Suprapubic skin (tissue), 4 donors: ENCODE measurements at regions not wholly inside any gene's neighbourhood (a gene's known extent, or its start where the extent isn't known, plus 50 kb on each side); places are given as distances from the start of the nearest gene placed in this dataset.

Source experiments
- DNase-seq, 2 donors: peaks; one replicate each; pipeline ENCODE4 v3.0.0-alpha.2; 2019; ENCODE audit warnings: low spot score in 2 of 2
- H3K27ac ChIP-seq: fragments of 200-600 bp; sonication (generic); one replicate; pipeline ENCODE4 v1.5.1; 2019
- H3K27me3 ChIP-seq: fragments of 200-600 bp; sonication (generic); one replicate; pipeline ENCODE4 v1.5.1; 2019
- H3K36me3 ChIP-seq: fragments of 200-600 bp; sonication (generic); one replicate; pipeline ENCODE4 v1.5.1; 2019
- H3K4me1 ChIP-seq: fragments of 200-600 bp; sonication (generic); one replicate; pipeline ENCODE4 v1.5.1; 2019
- H3K4me3 ChIP-seq: fragments of 200-600 bp; sonication (generic); one replicate; pipeline ENCODE4 v1.5.1; 2019; ENCODE audit warnings: mild to moderate bottlenecking
- H3K9me3 ChIP-seq: fragments of 200-600 bp; sonication (generic); one replicate; pipeline ENCODE4 v1.5.1; 2019
- EP300 ChIP-seq: sonication (generic); formaldehyde crosslinking; IDR thresholded peaks from one replicate; pipeline ENCODE4 v1.6.1; 2017; ENCODE audit warnings: antibody characterized with exemption
- POLR2A ChIP-seq, 2 donors: fragments of 450-650 bp; IDR thresholded peaks; one replicate each; pipeline ENCODE4 v1.6.1; 2017; ENCODE audit warnings: antibody characterized with exemption in 2 of 2, mild to moderate bottlenecking in 2 of 2, moderate library complexity in 2 of 2
- POLR2AphosphoS5 ChIP-seq, 3 donors: sonication (generic); formaldehyde crosslinking; IDR thresholded peaks; one replicate each; pipeline ENCODE4 v1.6.1; 2017; ENCODE audit warnings: antibody characterized with exemption in 3 of 3
- whole genome bisulfite sequencing: methylation state at CpG from one replicate; pipeline ENCODE4 v1.1.5; 2018; 5-methylcytosine and 5-hydroxymethylcytosine counted together
- TF ChIP-seq, protein P1 (sequence below), 2 donors: fragments of 200-600 bp in 1 of 2; fragments of 450-650 bp in 1 of 2; sonication (generic) in 1 of 2; IDR thresholded peaks; one replicate each; pipeline ENCODE4 v1.5.1; 2016 to 2019; ENCODE audit warnings: antibody characterized with exemption in 2 of 2, mild to moderate bottlenecking in 1 of 2, moderate library complexity in 1 of 2

GRCh38 chr4:37071576-37071975, 173.0 kb upstream of the NWD2 start:
- 73% methylated on average over 3 of the region's 3 CpGs for WGBS
- Histone ChIP-seq H3K9me3 (no peaks in the 10 kb centered on the region), H3K4me3 (no peak overlapping the region), H3K36me3 (no peaks in the 10 kb centered on the region), H3K27ac (no peak overlapping the region), H3K4me1 (no peaks in the 10 kb centered on the region), H3K27me3 (no peaks in the 10 kb centered on the region)
- TF ChIP-seq POLR2AphosphoS5 (IDR thresholded peaks at IDR 0.05) = no peak
- TF ChIP-seq POLR2A (IDR thresholded peaks at IDR 0.05) = no peak
- TF ChIP-seq, protein P1, sequence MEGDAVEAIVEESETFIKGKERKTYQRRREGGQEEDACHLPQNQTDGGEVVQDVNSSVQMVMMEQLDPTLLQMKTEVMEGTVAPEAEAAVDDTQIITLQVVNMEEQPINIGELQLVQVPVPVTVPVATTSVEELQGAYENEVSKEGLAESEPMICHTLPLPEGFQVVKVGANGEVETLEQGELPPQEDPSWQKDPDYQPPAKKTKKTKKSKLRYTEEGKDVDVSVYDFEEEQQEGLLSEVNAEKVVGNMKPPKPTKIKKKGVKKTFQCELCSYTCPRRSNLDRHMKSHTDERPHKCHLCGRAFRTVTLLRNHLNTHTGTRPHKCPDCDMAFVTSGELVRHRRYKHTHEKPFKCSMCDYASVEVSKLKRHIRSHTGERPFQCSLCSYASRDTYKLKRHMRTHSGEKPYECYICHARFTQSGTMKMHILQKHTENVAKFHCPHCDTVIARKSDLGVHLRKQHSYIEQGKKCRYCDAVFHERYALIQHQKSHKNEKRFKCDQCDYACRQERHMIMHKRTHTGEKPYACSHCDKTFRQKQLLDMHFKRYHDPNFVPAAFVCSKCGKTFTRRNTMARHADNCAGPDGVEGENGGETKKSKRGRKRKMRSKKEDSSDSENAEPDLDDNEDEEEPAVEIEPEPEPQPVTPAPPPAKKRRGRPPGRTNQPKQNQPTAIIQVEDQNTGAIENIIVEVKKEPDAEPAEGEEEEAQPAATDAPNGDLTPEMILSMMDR (IDR thresholded peaks at IDR 0.05) = no peak
- DNase-seq = no peak

DNA sequence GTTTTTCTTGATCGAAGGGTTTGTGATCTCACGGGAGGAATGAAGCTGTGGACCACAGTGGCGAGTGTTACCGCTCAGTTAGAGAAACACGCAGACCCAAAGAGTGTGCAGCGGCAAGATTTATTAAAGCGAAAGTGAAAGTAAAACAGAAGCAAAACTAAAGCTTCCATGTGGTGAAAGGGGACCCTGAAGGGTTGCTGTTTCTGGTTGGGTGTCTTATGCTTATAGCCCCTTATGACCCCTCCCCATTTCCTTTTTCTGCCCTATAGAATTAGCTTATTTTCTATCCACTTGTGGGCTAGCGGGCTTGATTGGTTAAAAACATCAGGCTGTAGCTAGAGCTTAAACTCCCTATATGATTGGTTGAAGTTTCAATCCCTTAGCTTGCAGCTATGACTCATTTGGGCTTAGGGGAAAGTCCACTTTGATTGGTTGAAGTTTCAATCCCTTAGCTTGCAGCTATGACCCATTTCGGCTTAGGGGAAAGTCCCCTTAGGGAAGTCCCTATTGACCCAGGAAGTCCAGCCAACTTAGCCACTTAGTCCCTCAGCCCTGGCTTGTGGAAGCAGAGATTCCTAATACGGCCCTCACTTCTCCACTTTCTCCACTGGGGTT, 171.2 kb upstream of the NWD2 start:
- no peak overlapping the region for H3K4me3 ChIP-seq
- no peaks in the 10 kb centered on the region for H3K4me1 ChIP-seq
- no peak for DNase-seq
- H3K9me3 ChIP-seq = no peaks in the 10 kb centered on the region
- 94% methylated on average over 10 of the region's 10 CpGs for WGBS
- H3K27ac ChIP-seq = no peak overlapping the region
- no peaks in the 10 kb centered on the region for H3K27me3 ChIP-seq
- TF ChIP-seq POLR2AphosphoS5 (IDR thresholded peaks at IDR 0.05) (no peak), POLR2A (IDR thresholded peaks at IDR 0.05) (no peak), EP300 (no peak)
- no peaks in the 10 kb centered on the region for H3K36me3 ChIP-seq

GRCh38 chr4:37082912-37083311, 161.6 kb upstream of the NWD2 start:
- Histone ChIP-seq H3K27me3 (no peaks in the 10 kb centered on the region), H3K27ac (no peak overlapping the region), H3K9me3 (no peaks in the 10 kb centered on the region), H3K4me3 (no peak overlapping the region), H3K36me3 (no peaks in the 10 kb centered on the region), H3K4me1 (no peaks in the 10 kb centered on the region)
- 87% methylated on average over 2 of the region's 2 CpGs for WGBS
- TF ChIP-seq EP300 (no peak), POLR2AphosphoS5 (IDR thresholded peaks at IDR 0.05) (no peak), POLR2A (IDR thresholded peaks at IDR 0.05) (no peak)
- TF ChIP-seq, protein P1 (IDR thresholded peaks at IDR 0.05) = no peak
- no peak for DNase-seq

DNA sequence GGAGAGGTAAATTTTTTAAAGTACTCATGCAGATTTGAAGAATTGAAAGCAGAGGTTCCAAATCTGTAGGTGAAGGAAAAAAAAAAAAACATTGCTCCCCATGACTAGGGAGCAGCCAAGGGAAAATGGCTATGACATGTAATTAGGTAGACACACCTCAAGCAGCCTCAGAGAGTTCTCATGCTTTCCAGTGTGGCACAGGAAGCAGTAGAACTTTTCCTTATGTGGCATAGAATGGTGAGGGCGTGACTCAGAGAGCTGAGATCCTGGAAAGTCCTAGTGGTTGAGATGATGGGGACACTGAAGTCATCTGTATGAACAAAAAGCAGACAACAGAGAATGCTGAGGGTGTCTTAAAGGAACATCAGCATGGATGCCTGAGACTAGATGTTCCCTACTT, 148.6 kb upstream of the NWD2 start:
- TF ChIP-seq POLR2A (IDR thresholded peaks at IDR 0.05) = no peak
- TF ChIP-seq POLR2AphosphoS5 (IDR thresholded peaks at IDR 0.05) = no peak
- TF ChIP-seq, protein P1 (IDR thresholded peaks at IDR 0.05) = no peak
- TF ChIP-seq EP300 = no peak
- H3K4me1 ChIP-seq = no peaks in the 10 kb centered on the region
- H3K27me3 ChIP-seq = no peaks in the 10 kb centered on the region
- no peaks in the 10 kb centered on the region for H3K9me3 ChIP-seq
- no peak overlapping the region for H3K4me3 ChIP-seq
- no peaks in the 10 kb centered on the region for H3K36me3 ChIP-seq
- no peak for DNase-seq
- 72% methylated on average over 1 of the region's 1 CpG for WGBS
- H3K27ac ChIP-seq = no peak overlapping the region

- Histone ChIP-seq H3K36me3 (no peaks in the 10 kb centered on the region), H3K27ac (no peak overlapping the region), H3K27me3 (no peaks in the 10 kb centered on the region), H3K4me3 (no peak overlapping the region), H3K4me1 (no peaks in the 10 kb centered on the region), H3K9me3 (no peaks in the 10 kb centered on the region)
- TF ChIP-seq, protein P1 (IDR thresholded peaks at IDR 0.05) = no peak
- TF ChIP-seq POLR2A (IDR thresholded peaks at IDR 0.05) (no peak), POLR2AphosphoS5 (IDR thresholded peaks at IDR 0.05) (no peak), EP300 (no peak)
- DNase-seq = no peak
- WGBS = 74% methylated on average over 3 of the region's 3 CpGs
Measured at GRCh38 chr4:37101182-37101581, 143.4 kb upstream of the NWD2 start.

DNA sequence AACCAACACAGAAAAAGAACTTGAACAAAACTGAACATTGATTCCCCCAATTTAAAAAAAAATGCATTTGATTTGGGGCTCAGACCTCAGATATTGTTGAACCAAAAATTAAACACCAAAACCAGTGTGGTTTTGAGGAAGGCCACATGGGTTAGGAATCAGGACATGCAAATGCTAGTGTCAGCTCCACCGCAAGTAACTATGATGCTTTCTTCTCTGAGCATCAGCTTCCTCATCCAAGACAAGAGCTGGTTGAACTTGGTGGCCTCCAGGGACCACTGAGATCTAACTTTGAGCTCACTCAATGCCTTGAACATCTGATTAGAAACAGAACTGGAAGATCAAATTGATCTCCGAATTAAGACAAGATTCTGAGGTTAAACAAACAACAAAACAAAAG, 142.9 kb upstream of the NWD2 start:
- WGBS = 83% methylated on average over 2 of the region's 2 CpGs

More for the DNA sequence above, 142.9 kb upstream of the NWD2 start:
- no peak overlapping the region for H3K4me3 ChIP-seq
- H3K27me3 ChIP-seq = no peaks in the 10 kb centered on the region
- TF ChIP-seq, protein P1 (IDR thresholded peaks at IDR 0.05) = no peak
- no peak for TF ChIP-seq POLR2A (IDR thresholded peaks at IDR 0.05)
- TF ChIP-seq POLR2AphosphoS5 (IDR thresholded peaks at IDR 0.05) = no peak
- no peak for TF ChIP-seq EP300
- H3K4me1 ChIP-seq = no peaks in the 10 kb centered on the region
- no peaks in the 10 kb centered on the region for H3K9me3 ChIP-seq
- no peak overlapping the region for H3K27ac ChIP-seq
- DNase-seq = no peak
- H3K36me3 ChIP-seq = no peaks in the 10 kb centered on the region
